ENCODE measurements at regions not wholly inside any gene's neighbourhood (a gene's known extent, or its start where the extent isn't known, plus 50 kb on each side); places are given as distances from the start of the nearest gene placed in this dataset.

DNA sequence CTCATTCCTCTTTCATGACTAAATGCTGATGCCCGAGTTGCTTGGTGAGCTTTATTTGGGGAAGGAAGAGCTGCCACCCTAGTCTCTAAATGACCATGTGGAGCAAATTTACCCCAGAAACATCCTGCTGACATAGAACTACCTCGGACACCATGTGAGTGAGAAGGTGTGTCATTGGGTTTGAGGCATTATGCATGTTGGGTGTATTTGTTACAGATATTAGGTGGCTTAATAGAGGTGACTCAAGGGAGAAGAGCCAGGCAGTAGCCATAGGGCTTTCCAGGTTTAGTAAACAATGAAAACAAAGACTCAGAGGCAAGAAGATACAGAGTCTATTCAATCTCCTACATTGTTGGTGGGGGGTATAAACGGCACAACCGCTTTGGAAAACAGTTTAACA is 581.5 kb downstream of the CCDC171 start:
- H3K36me3 Mint-ChIP-seq (ENCODE audit: insufficient read depth, unreplicated experiment): no peaks in the 10 kb centered on the region
- no peak overlapping the region for H3K27ac Mint-ChIP-seq (ENCODE audit: unreplicated experiment)
- intact Hi-C loops (cut with micrococcal nuclease; ENCODE audit: unreplicated experiment): no loop called here
- no TSS peak for BruUV-seq (replicated peaks)
- CTCF ChIA-PET: no interaction called here
- H3K4me1 Mint-ChIP-seq (ENCODE audit: low read depth, unreplicated experiment): peaks cover 17% of the 10 kb centered on the region
- H3K27me3 Mint-ChIP-seq (ENCODE audit: unreplicated experiment): no peaks in the 10 kb centered on the region
- TF ChIP-seq CTCF (IDR thresholded peaks at IDR 0.05; ENCODE audit: unreplicated experiment): no peak
- no peak for DNase-seq
- no peak overlapping the region for H3K4me3 Mint-ChIP-seq (ENCODE audit: low read depth, unreplicated experiment)
- no peaks in the 10 kb centered on the region for H3K9me3 Mint-ChIP-seq (ENCODE audit: low read depth, unreplicated experiment)

DNA sequence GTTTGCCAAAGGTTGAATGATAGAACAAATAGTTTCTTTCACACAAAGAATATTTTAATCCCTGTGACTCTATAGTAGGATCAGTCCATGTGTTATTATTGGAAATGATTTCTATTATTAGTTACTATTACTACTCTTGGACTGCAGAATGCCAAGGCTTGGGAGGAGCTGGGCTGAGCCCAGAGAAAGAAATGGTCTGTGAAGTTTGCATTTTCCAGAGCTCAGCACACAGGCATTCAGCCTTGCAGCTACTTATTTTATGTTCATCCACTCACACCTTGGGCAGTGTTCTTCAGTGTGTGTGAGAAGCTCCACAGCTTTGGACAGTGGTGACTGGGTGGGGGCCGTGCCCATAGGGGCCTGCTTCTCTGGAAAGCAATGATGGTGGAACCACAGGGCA is 583.1 kb downstream of the CCDC171 start:
- intact Hi-C loops (cut with micrococcal nuclease; ENCODE audit: unreplicated experiment): no loop called here

DNA sequence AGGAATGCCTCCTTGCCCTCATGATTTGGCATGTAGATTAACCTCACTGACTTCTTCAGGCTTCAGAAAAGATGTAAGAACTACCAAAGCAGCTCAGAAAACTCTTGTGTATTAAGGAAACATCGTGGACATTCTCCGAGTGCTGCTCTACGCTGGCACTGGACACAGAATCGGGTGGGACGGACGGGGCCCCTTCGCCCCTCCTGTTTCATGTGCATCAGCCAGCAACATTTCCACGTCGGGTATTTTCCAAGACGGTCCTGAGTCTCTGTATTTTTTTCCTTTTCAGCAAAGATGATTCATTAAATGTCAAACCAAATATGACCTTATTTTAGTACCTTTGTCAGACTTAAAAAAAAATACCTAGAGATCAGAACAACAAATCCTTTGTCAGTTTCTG is 583.6 kb downstream of the CCDC171 start:
- Mint-ChIP-seq H3K36me3 (ENCODE audit: insufficient read depth, unreplicated experiment) (no peaks in the 10 kb centered on the region), H3K27ac (ENCODE audit: unreplicated experiment) (no peak overlapping the region), H3K27me3 (ENCODE audit: unreplicated experiment) (no peaks in the 10 kb centered on the region), H3K4me3 (ENCODE audit: low read depth, unreplicated experiment) (no peak overlapping the region), H3K4me1 (ENCODE audit: low read depth, unreplicated experiment) (peaks cover 17% of the 10 kb centered on the region), H3K9me3 (ENCODE audit: low read depth, unreplicated experiment) (no peaks in the 10 kb centered on the region)
- DNase-seq: no peak
- no peak for TF ChIP-seq CTCF (IDR thresholded peaks at IDR 0.05; ENCODE audit: unreplicated experiment)
- BruUV-seq (replicated peaks): no TSS peak
- CTCF ChIA-PET: no interaction called here
- intact Hi-C loops (cut with micrococcal nuclease; ENCODE audit: unreplicated experiment): no loop called here

More for the DNA sequence above, 583.1 kb downstream of the CCDC171 start:
- no peak for DNase-seq
- Mint-ChIP-seq H3K27me3 (ENCODE audit: unreplicated experiment) (no peaks in the 10 kb centered on the region), H3K36me3 (ENCODE audit: insufficient read depth, unreplicated experiment) (no peaks in the 10 kb centered on the region), H3K4me1 (ENCODE audit: low read depth, unreplicated experiment) (peaks cover 17% of the 10 kb centered on the region), H3K9me3 (ENCODE audit: low read depth, unreplicated experiment) (no peaks in the 10 kb centered on the region), H3K4me3 (ENCODE audit: low read depth, unreplicated experiment) (no peak overlapping the region), H3K27ac (ENCODE audit: unreplicated experiment) (no peak overlapping the region)
- no TSS peak for BruUV-seq (replicated peaks)
- CTCF ChIA-PET: no interaction called here
- no peak for TF ChIP-seq CTCF (IDR thresholded peaks at IDR 0.05; ENCODE audit: unreplicated experiment)

GRCh38 chr9:16136961-16137360 is 584.1 kb downstream of the CCDC171 start:
- no peak for DNase-seq
- intact Hi-C loops (cut with micrococcal nuclease; ENCODE audit: unreplicated experiment): no loop called here
- BruUV-seq (replicated peaks): no TSS peak
- Mint-ChIP-seq H3K4me3 (ENCODE audit: low read depth, unreplicated experiment) (no peak overlapping the region), H3K27me3 (ENCODE audit: unreplicated experiment) (no peaks in the 10 kb centered on the region), H3K4me1 (ENCODE audit: low read depth, unreplicated experiment) (peaks cover 17% of the 10 kb centered on the region), H3K36me3 (ENCODE audit: insufficient read depth, unreplicated experiment) (no peaks in the 10 kb centered on the region), H3K27ac (ENCODE audit: unreplicated experiment) (no peak overlapping the region), H3K9me3 (ENCODE audit: low read depth, unreplicated experiment) (no peaks in the 10 kb centered on the region)
- no peak for TF ChIP-seq CTCF (IDR thresholded peaks at IDR 0.05; ENCODE audit: unreplicated experiment)
- CTCF ChIA-PET: no interaction called here
